AG09309 (cell line): ENCODE measurements at regions not wholly inside any gene's neighbourhood (a gene's known extent, or its start where the extent isn't known, plus 50 kb on each side); places are given as distances from the start of the nearest gene placed in this dataset.

Experiments used
- DNase-seq: peaks from one replicate; pipeline ENCODE4 v3.0.0-alpha.2; 2010; ENCODE audit warnings: low read depth
- H3K4me3 ChIP-seq: 2 replicates; pipeline ENCODE4 v1.5.1; 2011; ENCODE audit warnings: mild to moderate bottlenecking, low read depth, low read length, moderate library complexity; ENCODE audit not compliant: control insufficient read depth
- TF ChIP-seq, protein P1 (sequence below): IDR thresholded peaks from 2 replicates; pipeline ENCODE4 v1.5.1; 2011; ENCODE audit warnings: mild to moderate bottlenecking, low read depth, low read length, inconsistent platforms; ENCODE audit not compliant: insufficient read depth, control insufficient read depth; ENCODE audit errors: missing control alignments

GRCh38 chr1:36654586-36654985 lies 171.9 kb upstream of the CSF3R start:
- no peak for DNase-seq
- H3K4me3 ChIP-seq: no peak overlapping the region
- TF ChIP-seq, protein P1, sequence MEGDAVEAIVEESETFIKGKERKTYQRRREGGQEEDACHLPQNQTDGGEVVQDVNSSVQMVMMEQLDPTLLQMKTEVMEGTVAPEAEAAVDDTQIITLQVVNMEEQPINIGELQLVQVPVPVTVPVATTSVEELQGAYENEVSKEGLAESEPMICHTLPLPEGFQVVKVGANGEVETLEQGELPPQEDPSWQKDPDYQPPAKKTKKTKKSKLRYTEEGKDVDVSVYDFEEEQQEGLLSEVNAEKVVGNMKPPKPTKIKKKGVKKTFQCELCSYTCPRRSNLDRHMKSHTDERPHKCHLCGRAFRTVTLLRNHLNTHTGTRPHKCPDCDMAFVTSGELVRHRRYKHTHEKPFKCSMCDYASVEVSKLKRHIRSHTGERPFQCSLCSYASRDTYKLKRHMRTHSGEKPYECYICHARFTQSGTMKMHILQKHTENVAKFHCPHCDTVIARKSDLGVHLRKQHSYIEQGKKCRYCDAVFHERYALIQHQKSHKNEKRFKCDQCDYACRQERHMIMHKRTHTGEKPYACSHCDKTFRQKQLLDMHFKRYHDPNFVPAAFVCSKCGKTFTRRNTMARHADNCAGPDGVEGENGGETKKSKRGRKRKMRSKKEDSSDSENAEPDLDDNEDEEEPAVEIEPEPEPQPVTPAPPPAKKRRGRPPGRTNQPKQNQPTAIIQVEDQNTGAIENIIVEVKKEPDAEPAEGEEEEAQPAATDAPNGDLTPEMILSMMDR: no peak

DNA sequence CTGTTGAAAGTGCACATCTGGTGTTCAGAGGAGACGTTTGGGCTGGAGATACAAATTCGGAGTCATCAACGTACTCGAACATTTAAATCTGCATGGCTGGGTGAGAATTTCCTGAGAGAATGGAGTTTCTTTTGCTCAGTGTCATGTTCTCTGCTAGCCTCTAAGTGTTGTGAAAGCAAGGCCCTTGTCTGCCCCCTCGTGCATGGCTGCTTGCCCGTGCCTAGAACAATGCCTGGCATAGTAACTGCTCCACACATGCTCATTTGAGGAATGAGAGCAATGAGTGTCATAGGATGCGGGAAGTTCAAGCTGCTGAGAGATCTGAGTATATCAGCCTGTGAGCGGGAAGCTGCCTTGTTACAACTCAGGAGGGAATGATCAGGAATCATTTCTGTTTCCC lies 171.1 kb upstream of the CSF3R start:
- no peak overlapping the region for H3K4me3 ChIP-seq
- TF ChIP-seq, protein P1: no peak
- DNase-seq: no peak

DNA sequence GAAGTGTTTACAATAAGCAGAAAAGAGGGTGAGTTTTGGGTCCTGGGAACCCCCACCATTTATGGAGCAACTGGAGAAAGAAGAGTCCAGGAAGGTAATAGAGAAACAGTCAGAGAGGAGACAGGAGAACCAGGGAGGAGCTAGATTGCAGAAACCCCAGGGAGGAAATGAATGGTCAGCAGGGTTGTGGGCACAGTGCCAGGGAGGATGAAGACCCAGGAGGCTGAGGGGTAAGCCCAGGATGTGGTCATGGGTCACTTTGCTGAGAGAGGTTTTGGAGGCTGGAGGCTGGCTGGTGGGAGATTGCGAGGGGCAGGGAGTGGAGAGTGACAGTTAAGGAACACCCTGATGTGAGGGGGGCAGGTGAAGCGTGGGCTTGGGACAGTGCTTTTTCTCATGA lies 169.9 kb upstream of the CSF3R start:
- TF ChIP-seq, protein P1: no peak
- no peak for DNase-seq
- no peak overlapping the region for H3K4me3 ChIP-seq

- DNase-seq: no peak
- TF ChIP-seq, protein P1: no peak
- no peak overlapping the region for H3K4me3 ChIP-seq
Measured at GRCh38 chr1:36652011-36652410, 169.3 kb upstream of the CSF3R start.

DNA sequence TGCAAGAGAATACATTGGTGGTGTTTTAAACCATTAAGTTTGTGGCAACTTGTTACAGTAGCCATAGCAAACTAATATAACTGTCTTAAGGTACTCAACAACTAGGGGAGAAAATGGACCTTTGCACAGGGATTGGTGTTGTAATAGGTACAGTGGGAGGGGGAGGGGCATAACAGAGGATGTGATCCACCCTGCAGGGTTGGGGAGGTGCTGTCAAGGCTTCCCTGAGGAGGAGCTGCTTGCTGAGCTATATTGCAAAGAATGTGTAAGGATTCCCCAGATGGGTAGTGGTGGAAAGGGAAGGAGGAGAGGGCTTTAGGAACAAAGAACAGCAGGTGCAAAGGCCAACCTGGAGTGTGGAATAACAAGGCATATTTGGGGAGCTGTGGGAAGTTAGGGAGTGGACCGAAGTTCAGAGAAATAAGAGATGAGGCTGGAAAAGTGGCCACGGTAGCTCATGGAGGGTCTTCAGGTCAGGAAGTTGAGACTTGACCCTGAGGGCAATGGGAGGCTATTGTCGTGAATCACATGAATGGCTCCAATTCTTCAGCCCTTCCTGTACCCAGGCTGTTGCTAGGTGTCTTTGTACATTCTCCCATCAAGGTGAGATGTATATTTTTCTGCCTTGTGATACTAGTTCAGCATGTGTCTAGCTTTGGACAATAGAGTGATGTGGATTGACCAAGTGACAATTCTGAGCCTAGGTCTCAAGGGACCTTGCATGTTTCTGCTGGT lies 168.6 kb upstream of the CSF3R start:
- TF ChIP-seq, protein P1: no peak
- DNase-seq: no peak
- no peak overlapping the region for H3K4me3 ChIP-seq

DNA sequence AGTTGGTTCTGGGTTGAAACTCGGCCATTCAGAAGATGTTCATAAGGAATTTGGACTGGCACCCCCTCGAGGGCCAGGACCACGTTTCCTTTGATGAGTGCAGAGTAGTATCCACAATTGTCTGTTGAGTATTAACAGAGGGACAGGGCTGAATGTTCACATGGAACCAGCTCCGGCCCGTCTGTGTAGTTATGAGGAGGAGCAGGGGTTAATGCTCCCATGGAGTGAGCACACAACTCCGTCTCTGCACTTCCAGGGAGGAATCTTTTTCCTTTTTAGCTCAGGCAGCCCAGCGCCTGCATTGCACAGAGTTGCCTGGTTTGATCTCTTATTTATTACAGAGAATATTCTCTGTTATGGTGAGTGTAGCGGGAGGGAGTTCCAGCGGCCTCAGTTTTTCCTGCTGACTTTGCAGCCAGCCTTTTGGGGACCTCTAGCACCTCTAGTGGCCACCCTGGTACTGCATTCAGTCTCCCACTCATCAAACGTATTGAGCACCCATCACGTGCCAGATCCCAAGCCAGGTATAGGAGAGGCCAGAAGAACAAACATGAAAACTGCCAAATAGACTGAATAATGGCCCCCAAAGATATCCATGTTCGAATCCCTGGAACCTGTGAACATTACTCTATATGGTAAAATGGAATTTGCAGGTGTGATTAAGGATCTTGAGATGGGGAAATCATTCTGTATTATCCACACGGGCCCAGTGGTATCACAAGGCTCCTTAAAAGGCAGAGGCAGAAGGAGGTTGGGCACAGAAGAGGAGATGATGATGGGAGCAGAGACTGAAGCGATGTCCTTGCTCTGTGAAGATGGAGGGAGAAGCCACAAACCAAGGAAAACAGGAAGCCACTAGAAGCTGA lies 167.7 kb upstream of the CSF3R start:
- DNase-seq: no peak
- TF ChIP-seq, protein P1: peak; percentile 93
- H3K4me3 ChIP-seq: no peak overlapping the region
